MM.1S (cell line): ENCODE measurements at regions not wholly inside any gene's neighbourhood (a gene's known extent, or its start where the extent isn't known, plus 50 kb on each side); places are given as distances from the start of the nearest gene placed in this dataset.

ENCODE experiments used
- DNase-seq: peaks from one replicate; pipeline ENCODE4 v3.0.0-alpha.2; 2015
- H2AFZ ChIP-seq: fragments of 300-600 bp; sonication (generic); 2 replicates; pipeline ENCODE4 v1.6.0; 2016; ENCODE audit warnings: antibody characterized with exemption, low read length
- H3F3A ChIP-seq: fragments of 300-600 bp; sonication (generic); 2 replicates; pipeline ENCODE4 v1.6.1; 2016; ENCODE audit warnings: mild to moderate bottlenecking, antibody characterized with exemption, low read length, moderate library complexity, mixed read lengths; ENCODE audit not compliant: insufficient read depth
- H3K27ac ChIP-seq: fragments of 300-600 bp; sonication (generic); 2 replicates; pipeline ENCODE4 v1.5.1; 2016; ENCODE audit warnings: mild to moderate bottlenecking, low read length
- H3K27me3 ChIP-seq: fragments of 300-600 bp; sonication (generic); replicated peaks from 2 replicates; pipeline ENCODE4 v1.6.0; 2016; ENCODE audit warnings: low read length; ENCODE audit not compliant: insufficient read depth
- H3K36me3 ChIP-seq: fragments of 300-600 bp; sonication (generic); replicated peaks from 2 replicates; pipeline ENCODE4 v1.6.1; 2016; ENCODE audit warnings: mild to moderate bottlenecking, low read length, mixed read lengths; ENCODE audit not compliant: insufficient read depth
- H3K4me1 ChIP-seq: fragments of 300-600 bp; sonication (generic); 2 replicates; pipeline ENCODE4 v1.6.1; 2016; ENCODE audit warnings: low read length, mixed read lengths
- H3K4me2 ChIP-seq: fragments of 300-600 bp; sonication (generic); 2 replicates; pipeline ENCODE4 v1.6.0; 2016; ENCODE audit warnings: low read depth, low read length
- H3K4me3 ChIP-seq: fragments of 300-600 bp; sonication (generic); 2 replicates; pipeline ENCODE4 v1.5.1; 2016; ENCODE audit warnings: low read length, mixed read lengths
- H3K79me2 ChIP-seq: fragments of 300-600 bp; sonication (generic); 2 replicates; pipeline ENCODE4 v1.6.1; 2016; ENCODE audit warnings: mixed run types, low read length, mixed read lengths
- H3K9ac ChIP-seq: fragments of 300-600 bp; sonication (generic); 2 replicates; pipeline ENCODE4 v1.6.1; 2016; ENCODE audit warnings: low read length, mixed read lengths
- H3K9me2 ChIP-seq: fragments of 300-600 bp; sonication (generic); replicated peaks from 2 replicates; pipeline ENCODE4 v1.6.1; 2016; ENCODE audit warnings: mild to moderate bottlenecking, low read length, mixed read lengths; ENCODE audit not compliant: insufficient read depth
- H3K9me3 ChIP-seq: fragments of 300-600 bp; sonication (generic); replicated peaks from 2 replicates; pipeline ENCODE4 v1.6.1; 2016; ENCODE audit warnings: mild to moderate bottlenecking, low read length, mixed read lengths; ENCODE audit not compliant: insufficient read depth
- H4K20me1 ChIP-seq: fragments of 300-600 bp; sonication (generic); 2 replicates; pipeline ENCODE4 v1.6.1; 2016; ENCODE audit warnings: mild to moderate bottlenecking, low read length, moderate library complexity, mixed read lengths; ENCODE audit not compliant: insufficient read depth
- EZH2 ChIP-seq: fragments of 300-600 bp; sonication (generic); optimal IDR thresholded peaks from 2 replicates; pipeline ENCODE3; 2017; ENCODE audit warnings: low read depth, mild to moderate bottlenecking, antibody characterized with exemption, low read length, mixed read lengths
- EZH2phosphoT487 ChIP-seq: fragments of 300-600 bp; sonication (generic); IDR thresholded peaks from 2 replicates; pipeline ENCODE4 v1.6.1; 2018; ENCODE audit warnings: antibody characterized with exemption, low read length
- TF ChIP-seq, protein P1 (sequence below): fragments of 300-600 bp; sonication (generic); IDR thresholded peaks from 2 replicates; pipeline ENCODE4 v1.5.1; 2016; ENCODE audit warnings: antibody characterized with exemption, low read length, mixed read lengths

GRCh38 chr6:74087899-74088298, 391.9 kb downstream of the CD109 start:
- DNase-seq, result no peak
- Histone ChIP-seq H3K9me2 (no peaks in the 10 kb centered on the region), H3K9me3 (no peaks in the 10 kb centered on the region)

DNA sequence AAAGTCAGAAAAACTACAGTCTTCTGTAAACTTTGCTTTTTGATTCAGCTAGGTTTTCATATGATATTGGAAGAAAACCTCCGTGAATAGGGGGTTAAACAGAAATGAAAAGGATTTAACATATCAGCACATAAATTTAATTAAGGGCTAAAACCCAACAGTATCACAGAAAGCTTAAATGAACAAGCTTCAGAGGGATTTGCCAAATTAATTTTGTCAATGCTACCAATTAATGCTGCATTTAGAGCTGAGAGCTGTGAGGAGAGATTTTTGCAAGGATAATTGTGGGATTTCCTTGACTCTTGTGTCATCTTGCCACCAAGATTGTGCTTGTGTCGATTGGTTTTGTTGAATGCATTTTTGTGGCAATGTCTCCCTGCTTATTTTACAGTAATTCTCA, 379.9 kb downstream of the CD109 start:
- TF ChIP-seq EZH2, result no peak
- TF ChIP-seq EZH2phosphoT487, result no peak
- TF ChIP-seq, protein P1, sequence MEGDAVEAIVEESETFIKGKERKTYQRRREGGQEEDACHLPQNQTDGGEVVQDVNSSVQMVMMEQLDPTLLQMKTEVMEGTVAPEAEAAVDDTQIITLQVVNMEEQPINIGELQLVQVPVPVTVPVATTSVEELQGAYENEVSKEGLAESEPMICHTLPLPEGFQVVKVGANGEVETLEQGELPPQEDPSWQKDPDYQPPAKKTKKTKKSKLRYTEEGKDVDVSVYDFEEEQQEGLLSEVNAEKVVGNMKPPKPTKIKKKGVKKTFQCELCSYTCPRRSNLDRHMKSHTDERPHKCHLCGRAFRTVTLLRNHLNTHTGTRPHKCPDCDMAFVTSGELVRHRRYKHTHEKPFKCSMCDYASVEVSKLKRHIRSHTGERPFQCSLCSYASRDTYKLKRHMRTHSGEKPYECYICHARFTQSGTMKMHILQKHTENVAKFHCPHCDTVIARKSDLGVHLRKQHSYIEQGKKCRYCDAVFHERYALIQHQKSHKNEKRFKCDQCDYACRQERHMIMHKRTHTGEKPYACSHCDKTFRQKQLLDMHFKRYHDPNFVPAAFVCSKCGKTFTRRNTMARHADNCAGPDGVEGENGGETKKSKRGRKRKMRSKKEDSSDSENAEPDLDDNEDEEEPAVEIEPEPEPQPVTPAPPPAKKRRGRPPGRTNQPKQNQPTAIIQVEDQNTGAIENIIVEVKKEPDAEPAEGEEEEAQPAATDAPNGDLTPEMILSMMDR, result no peak
- Histone ChIP-seq H3K4me1 (no peaks in the 10 kb centered on the region), H2AFZ (no peak overlapping the region), H3K9me2 (no peaks in the 10 kb centered on the region), H3K27me3 (no peaks in the 10 kb centered on the region), H3K27ac (no peak overlapping the region), H3K36me3 (no peaks in the 10 kb centered on the region), H4K20me1 (no peaks in the 10 kb centered on the region), H3K4me2 (no peak overlapping the region), H3K9me3 (no peaks in the 10 kb centered on the region), H3K79me2 (no peaks in the 10 kb centered on the region), H3K4me3 (no peak overlapping the region), H3K9ac (no peak overlapping the region), H3F3A (no peaks in the 10 kb centered on the region)
- DNase-seq, result no peak

More at GRCh38 chr6:74087899-74088298, 391.9 kb downstream of the CD109 start:
- H3K79me2 ChIP-seq, result no peaks in the 10 kb centered on the region
- no peaks in the 10 kb centered on the region for H3F3A ChIP-seq
- H3K36me3 ChIP-seq, result no peaks in the 10 kb centered on the region
- H3K27me3 ChIP-seq, result no peaks in the 10 kb centered on the region
- no peaks in the 10 kb centered on the region for H4K20me1 ChIP-seq
- TF ChIP-seq, protein P1, result no peak
- TF ChIP-seq EZH2, result no peak
- no peak for TF ChIP-seq EZH2phosphoT487
- no peak overlapping the region for H3K4me2 ChIP-seq
- H3K9ac ChIP-seq, result no peak overlapping the region
- no peak overlapping the region for H3K4me3 ChIP-seq
- H3K4me1 ChIP-seq, result no peaks in the 10 kb centered on the region
- no peak overlapping the region for H2AFZ ChIP-seq
- no peak overlapping the region for H3K27ac ChIP-seq

- no peak for DNase-seq
- Histone ChIP-seq H3F3A (no peaks in the 10 kb centered on the region), H3K9me3 (no peaks in the 10 kb centered on the region), H4K20me1 (no peaks in the 10 kb centered on the region), H3K27ac (no peak overlapping the region), H3K27me3 (no peaks in the 10 kb centered on the region), H3K79me2 (no peaks in the 10 kb centered on the region), H3K4me2 (no peak overlapping the region), H3K9me2 (no peaks in the 10 kb centered on the region), H2AFZ (no peak overlapping the region), H3K4me1 (no peaks in the 10 kb centered on the region), H3K9ac (no peak overlapping the region), H3K36me3 (no peaks in the 10 kb centered on the region), H3K4me3 (no peak overlapping the region)
- TF ChIP-seq EZH2phosphoT487, result no peak
- TF ChIP-seq, protein P1, result no peak
- TF ChIP-seq EZH2, result no peak
Measured at GRCh38 chr6:74075323-74075722, 379.3 kb downstream of the CD109 start.

DNA sequence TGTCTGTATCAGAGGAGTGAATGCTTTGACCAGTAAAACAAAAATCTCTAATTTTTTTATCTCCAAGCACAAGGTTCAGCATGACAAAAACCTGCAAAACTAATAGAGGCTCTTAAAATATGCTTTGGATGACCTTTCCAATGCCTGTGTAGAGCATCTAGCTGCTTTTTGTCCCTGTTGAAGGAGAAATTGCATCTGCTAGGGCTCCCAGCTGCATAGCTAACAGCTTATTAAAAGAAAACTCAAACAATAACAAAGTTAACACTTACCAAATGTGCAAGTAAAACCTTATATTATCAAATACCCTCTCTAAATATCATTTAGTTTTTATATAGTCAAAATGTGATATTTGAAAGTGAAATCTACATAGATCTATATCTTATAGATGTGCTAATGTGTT, 378.6 kb downstream of the CD109 start:
- H3F3A ChIP-seq, result no peaks in the 10 kb centered on the region
- H3K27ac ChIP-seq, result no peak overlapping the region
- no peak overlapping the region for H3K9ac ChIP-seq
- no peak overlapping the region for H3K4me2 ChIP-seq
- no peaks in the 10 kb centered on the region for H3K79me2 ChIP-seq
- H3K9me3 ChIP-seq, result no peaks in the 10 kb centered on the region
- H3K9me2 ChIP-seq, result no peaks in the 10 kb centered on the region
- H2AFZ ChIP-seq, result no peak overlapping the region
- DNase-seq, result no peak
- H3K36me3 ChIP-seq, result no peaks in the 10 kb centered on the region
- no peaks in the 10 kb centered on the region for H3K4me1 ChIP-seq
- no peak overlapping the region for H3K4me3 ChIP-seq
- H4K20me1 ChIP-seq, result no peaks in the 10 kb centered on the region
- TF ChIP-seq, protein P1, result no peak
- TF ChIP-seq EZH2phosphoT487 (no peak), EZH2 (no peak)
- H3K27me3 ChIP-seq, result no peaks in the 10 kb centered on the region
